ENCODE measurements at regions not wholly inside any gene's neighbourhood (a gene's known extent, or its start where the extent isn't known, plus 50 kb on each side); places are given as distances from the start of the nearest gene placed in this dataset.
A peak's percentile ranks its signal among the peaks of the same experiment; 100 is the strongest.

GRCh38 chr7:113299748-113300147 lies 181.4 kb upstream of the SMIM30 start:
- ChIA-PET CTCF (interaction anchor here (0.6 kb wide), 1 partner anchor 61 kb away, joined by 4 read pairs; no protein-coding TSS in a partner anchor), POLR2A (ENCODE audit: low non-redundant PET) (no interaction called here)
- H3K27ac ChIP-seq, result no peak overlapping the region
- DNase-seq (ENCODE audit: low spot score), result no peak
- no peak for TF ChIP-seq CTCF (conservative IDR thresholded peaks at IDR 0.05; ENCODE audit: low read depth)

GRCh38 chr7:113298501-113298900 lies 180.1 kb upstream of the SMIM30 start:
- POLR2A ChIA-PET (ENCODE audit: low non-redundant PET), result no interaction called here
- no peak overlapping the region for H3K27ac ChIP-seq
- CTCF ChIA-PET, result interaction anchor here (0.6 kb wide), 1 partner anchor 79 kb away, joined by 3 read pairs; no protein-coding TSS in a partner anchor
- no peak for TF ChIP-seq CTCF (conservative IDR thresholded peaks at IDR 0.05; ENCODE audit: low read depth)
- no peak for DNase-seq (ENCODE audit: low spot score)

GRCh38 chr7:113294750-113295149 lies 176.4 kb upstream of the SMIM30 start:
- POLR2A ChIA-PET (ENCODE audit: low non-redundant PET), result no interaction called here

GRCh38 chr7:113292105-113292504 lies 173.8 kb upstream of the SMIM30 start:
- DNase-seq (ENCODE audit: low spot score), result no peak
- POLR2A ChIA-PET (ENCODE audit: low non-redundant PET), result no interaction called here
- no peak overlapping the region for H3K27ac ChIP-seq
- CTCF ChIA-PET, result no interaction called here
- TF ChIP-seq CTCF (conservative IDR thresholded peaks at IDR 0.05; ENCODE audit: low read depth), result no peak

More at GRCh38 chr7:113294750-113295149, 176.4 kb upstream of the SMIM30 start:
- no peak for DNase-seq (ENCODE audit: low spot score)
- H3K27ac ChIP-seq, result no peak overlapping the region
- CTCF ChIA-PET, result interaction anchor here (0.6 kb wide), 1 partner anchor 11 kb away, joined by 4 read pairs; no protein-coding TSS in a partner anchor
- TF ChIP-seq CTCF (conservative IDR thresholded peaks at IDR 0.05; ENCODE audit: low read depth), result no peak

GRCh38 chr7:113291058-113291457 lies 172.7 kb upstream of the SMIM30 start:
- H3K27ac ChIP-seq, result no peak overlapping the region
- CTCF ChIA-PET, result no interaction called here
- no peak for DNase-seq (ENCODE audit: low spot score)
- POLR2A ChIA-PET (ENCODE audit: low non-redundant PET), result no interaction called here
- no peak for TF ChIP-seq CTCF (conservative IDR thresholded peaks at IDR 0.05; ENCODE audit: low read depth)

GRCh38 chr7:113289140-113289740 lies 170.9 kb upstream of the SMIM30 start:
- TF ChIP-seq CTCF (conservative IDR thresholded peaks at IDR 0.05; ENCODE audit: low read depth), result peak; percentile 50
- POLR2A ChIA-PET (ENCODE audit: low non-redundant PET), result no interaction called here
- CTCF ChIA-PET, result interaction anchor here (0.6 to 0.7 kb wide), 4 partner anchors 16 to 819 kb away, joined by 3 to 4 read pairs (median 3); no protein-coding TSS in a partner anchor
- DNase-seq (ENCODE audit: low spot score), result no peak
- no peak overlapping the region for H3K27ac ChIP-seq

All from RWPE1 (cell line).